ENCODE measurements at regions not wholly inside any gene's neighbourhood (a gene's known extent, or its start where the extent isn't known, plus 50 kb on each side); places are given as distances from the start of the nearest gene placed in this dataset.
"Not testable (repeated sequence)": the region's sequence is repeated elsewhere in the genome, so short reads cannot be mapped to it uniquely, and the experiment has no call there.

GRCh38 chr9:36486933-36487481 is 85.7 kb upstream of the MELK start:
- DNase-seq: peak; percentile 63
- peaks cover 48% of the 10 kb centered on the region for H3K4me1 Mint-ChIP-seq
- ChIA-PET CTCF (interaction anchor here (0.5 to 2.5 kb wide), 4 partner anchors 11 to 80 kb away, joined by 3 to 10 read pairs (median 6); no protein-coding TSS in a partner anchor), POLR2A (interaction anchor here (0.8 to 4.4 kb wide), 18 partner anchors 8 to 660 kb away, joined by 3 to 73 read pairs (median 4); partner anchors contain the start of genes CLTA, GNE and RNF38)
- H3K9me3 Mint-ChIP-seq: no peaks in the 10 kb centered on the region
- peak overlapping the region; percentile 70 for H3K27ac Mint-ChIP-seq
- no peaks in the 10 kb centered on the region for H3K27me3 Mint-ChIP-seq
- H3K36me3 Mint-ChIP-seq (ENCODE audit: low read depth): peaks cover 16% of the 10 kb centered on the region
- peak overlapping the region; percentile 82 for H3K4me3 Mint-ChIP-seq

GRCh38 chr9:36486329-36486932 is 86.3 kb upstream of the MELK start:
- H3K27ac Mint-ChIP-seq: peak overlapping the region; percentile 70
- H3K9me3 Mint-ChIP-seq: no peaks in the 10 kb centered on the region
- peak; percentile 17 for DNase-seq
- H3K4me3 Mint-ChIP-seq: peak overlapping the region; percentile 82
- peaks cover 50% of the 10 kb centered on the region for H3K4me1 Mint-ChIP-seq
- peaks cover 16% of the 10 kb centered on the region for H3K36me3 Mint-ChIP-seq (ENCODE audit: low read depth)
- ChIA-PET CTCF (interaction anchor here (0.5 to 2.5 kb wide), 6 partner anchors 10 to 296 kb away, joined by 3 to 10 read pairs (median 4); partner anchors contain the start of gene CLTA), POLR2A (interaction anchor here (0.8 to 4.4 kb wide), 17 partner anchors 8 to 295 kb away, joined by 3 to 73 read pairs (median 5); partner anchors contain the start of genes CLTA and RNF38)
- no peaks in the 10 kb centered on the region for H3K27me3 Mint-ChIP-seq

- CTCF ChIA-PET: interaction anchor here (0.5 to 2.5 kb wide), 6 partner anchors 10 to 295 kb away, joined by 3 to 10 read pairs (median 4); partner anchors contain the start of gene CLTA
- DNase-seq: no peak
- Mint-ChIP-seq H3K27me3 (no peaks in the 10 kb centered on the region), H3K4me3 (peak overlapping the region; percentile 82), H3K9me3 (no peaks in the 10 kb centered on the region), H3K4me1 (peaks cover 50% of the 10 kb centered on the region), H3K27ac (peak overlapping the region; percentile 70), H3K36me3 (ENCODE audit: low read depth) (peaks cover 16% of the 10 kb centered on the region)
- POLR2A ChIA-PET: interaction anchor here (0.9 to 4.4 kb wide), 13 partner anchors 10 to 294 kb away, joined by 3 to 73 read pairs (median 5); partner anchors contain the start of gene CLTA
Measured at GRCh38 chr9:36485647-36486328, 85.7 kb upstream of the RNF38 start.

GRCh38 chr9:36484124-36484523 is 84.1 kb upstream of the RNF38 start:
- peaks cover 50% of the 10 kb centered on the region for H3K4me1 Mint-ChIP-seq
- ChIA-PET CTCF (no interaction called here), POLR2A (no interaction called here)
- no peaks in the 10 kb centered on the region for H3K27me3 Mint-ChIP-seq
- H3K4me3 Mint-ChIP-seq: no peak overlapping the region
- H3K27ac Mint-ChIP-seq: no peak overlapping the region
- no peak for DNase-seq
- no peaks in the 10 kb centered on the region for H3K9me3 Mint-ChIP-seq
- H3K36me3 Mint-ChIP-seq (ENCODE audit: low read depth): peaks cover 16% of the 10 kb centered on the region

GRCh38 chr9:36479101-36479500 is 79.0 kb upstream of the RNF38 start:
- CTCF ChIA-PET: interaction anchor here (0.7 to 1.8 kb wide), 2 partner anchors 72 to 76 kb away, joined by 3 to 5 read pairs; no protein-coding TSS in a partner anchor
- Mint-ChIP-seq H3K36me3 (ENCODE audit: low read depth) (peaks cover 7% of the 10 kb centered on the region), H3K4me3 (no peak overlapping the region), H3K4me1 (peaks cover 22% of the 10 kb centered on the region), H3K9me3 (no peaks in the 10 kb centered on the region), H3K27ac (no peak overlapping the region), H3K27me3 (no peaks in the 10 kb centered on the region)
- no peak for DNase-seq
- POLR2A ChIA-PET: interaction anchor here (1.1 to 1.4 kb wide), 2 partner anchors 8 to 9 kb away, joined by 7 read pairs; no protein-coding TSS in a partner anchor

- no peak for DNase-seq
- Mint-ChIP-seq H3K9me3 (no peaks in the 10 kb centered on the region), H3K4me3 (peak overlapping the region; percentile 78), H3K27ac (peak overlapping the region; percentile 87), H3K4me1 (peaks cover 36% of the 10 kb centered on the region), H3K36me3 (ENCODE audit: low read depth) (peaks cover 8% of the 10 kb centered on the region), H3K27me3 (no peaks in the 10 kb centered on the region)
- ChIA-PET CTCF (interaction anchor here (1.1 to 1.7 kb wide), 5 partner anchors 10 to 64 kb away, joined by 3 to 6 read pairs (median 4); no protein-coding TSS in a partner anchor), POLR2A (interaction anchor here (0.6 to 3.2 kb wide), 8 partner anchors 8 to 280 kb away, joined by 3 to 56 read pairs (median 6); partner anchors contain the start of gene CLTA)
Measured at GRCh38 chr9:36471359-36471758, 71.3 kb upstream of the RNF38 start.

- H3K4me3 Mint-ChIP-seq: peak overlapping the region; percentile 78
- peaks cover 36% of the 10 kb centered on the region for H3K4me1 Mint-ChIP-seq
- POLR2A ChIA-PET: interaction anchor here (0.6 to 3.2 kb wide), 8 partner anchors 9 to 279 kb away, joined by 4 to 56 read pairs (median 6); partner anchors contain the start of gene CLTA
- H3K27ac Mint-ChIP-seq: peak overlapping the region; percentile 87
- DNase-seq: peak; percentile 73
- H3K27me3 Mint-ChIP-seq: no peaks in the 10 kb centered on the region
- peaks cover 8% of the 10 kb centered on the region for H3K36me3 Mint-ChIP-seq (ENCODE audit: low read depth)
- CTCF ChIA-PET: interaction anchor here (0.7 to 1.7 kb wide), 7 partner anchors 9 to 63 kb away, joined by 3 to 6 read pairs (median 4); no protein-coding TSS in a partner anchor
- H3K9me3 Mint-ChIP-seq: no peaks in the 10 kb centered on the region
Measured at GRCh38 chr9:36470643-36471290, 70.7 kb upstream of the RNF38 start.

GRCh38 chr9:36463467-36463866 is 63.4 kb upstream of the RNF38 start:
- H3K9me3 Mint-ChIP-seq: no peaks in the 10 kb centered on the region
- POLR2A ChIA-PET: interaction anchor here (0.9 kb wide), 1 partner anchor 8 kb away, joined by 3 read pairs; no protein-coding TSS in a partner anchor
- peaks cover 23% of the 10 kb centered on the region for H3K36me3 Mint-ChIP-seq (ENCODE audit: low read depth)
- H3K4me1 Mint-ChIP-seq: peaks cover 44% of the 10 kb centered on the region
- no peak overlapping the region for H3K4me3 Mint-ChIP-seq
- DNase-seq: no peak
- H3K27ac Mint-ChIP-seq: no peak overlapping the region
- CTCF ChIA-PET: no interaction called here
- H3K27me3 Mint-ChIP-seq: no peaks in the 10 kb centered on the region

GRCh38 chr9:36462245-36462644 is 62.2 kb upstream of the RNF38 start:
- H3K4me3 Mint-ChIP-seq: no peak overlapping the region
- peaks cover 48% of the 10 kb centered on the region for H3K4me1 Mint-ChIP-seq
- POLR2A ChIA-PET: interaction anchor here (1.7 to 3.1 kb wide), 2 partner anchors 9 to 26 kb away, joined by 4 to 18 read pairs; no protein-coding TSS in a partner anchor
- H3K27me3 Mint-ChIP-seq: no peaks in the 10 kb centered on the region
- CTCF ChIA-PET: no interaction called here
- no peaks in the 10 kb centered on the region for H3K9me3 Mint-ChIP-seq
- H3K36me3 Mint-ChIP-seq (ENCODE audit: low read depth): peaks cover 27% of the 10 kb centered on the region
- H3K27ac Mint-ChIP-seq: no peak overlapping the region
- DNase-seq: no peak

- Mint-ChIP-seq H3K4me3 (no peak overlapping the region), H3K27ac (peak overlapping the region; percentile 65), H3K27me3 (no peaks in the 10 kb centered on the region), H3K4me1 (peaks cover 57% of the 10 kb centered on the region), H3K36me3 (ENCODE audit: low read depth) (peaks cover 30% of the 10 kb centered on the region), H3K9me3 (no peaks in the 10 kb centered on the region)
- POLR2A ChIA-PET: interaction anchor here (0.5 to 5.7 kb wide), 5 partner anchors 10 to 556 kb away, joined by 3 to 73 read pairs (median 4); no protein-coding TSS in a partner anchor
- CTCF ChIA-PET: interaction anchor here (0.7 to 2.8 kb wide), 3 partner anchors 10 to 145 kb away, joined by 3 to 7 read pairs (median 3); no protein-coding TSS in a partner anchor
- no peak for DNase-seq
Measured at GRCh38 chr9:36461323-36461722, 61.3 kb upstream of the RNF38 start.

- ChIA-PET POLR2A (interaction anchor here (0.8 to 5.7 kb wide), 6 partner anchors 9 to 267 kb away, joined by 3 to 73 read pairs (median 4); partner anchors contain the start of gene RNF38), CTCF (interaction anchor here (0.8 to 2.9 kb wide), 5 partner anchors 8 to 98 kb away, joined by 3 to 22 read pairs (median 4); no protein-coding TSS in a partner anchor)
- H3K36me3 Mint-ChIP-seq (ENCODE audit: low read depth): peaks cover 25% of the 10 kb centered on the region
- not testable (repeated sequence) for H3K27me3 Mint-ChIP-seq, H3K9me3 Mint-ChIP-seq
- peak overlapping the region; percentile 56 for H3K4me3 Mint-ChIP-seq
- H3K27ac Mint-ChIP-seq: peak overlapping the region; percentile 79
- DNase-seq: peak; percentile 86
- peaks cover 58% of the 10 kb centered on the region for H3K4me1 Mint-ChIP-seq
Measured at GRCh38 chr9:36458430-36458915, 58.4 kb upstream of the RNF38 start.

Measured in activated CD4-positive, alpha-beta memory T cell treated with anti-CD3 and anti-CD28 coated beads, Interleukin-2, amount 10 ng/mL, durations not matched to agents 7 days and 5 days (primary cell).